SH-SY5Y (cell line): ENCODE measurements at regions not wholly inside any gene's neighbourhood (a gene's known extent, or its start where the extent isn't known, plus 50 kb on each side); places are given as distances from the start of the nearest gene placed in this dataset.

Experiments used
- GATA2 ChIP-seq: IDR thresholded peaks from 2 replicates; pipeline ENCODE4 v1.6.1; 2011; ENCODE audit warnings: mild to moderate bottlenecking, low read depth, low read length
- GATA3 ChIP-seq: IDR thresholded peaks from 2 replicates; pipeline ENCODE4 v1.6.1; 2011; ENCODE audit warnings: low read depth, mild to moderate bottlenecking, low read length, moderate library complexity

DNA sequence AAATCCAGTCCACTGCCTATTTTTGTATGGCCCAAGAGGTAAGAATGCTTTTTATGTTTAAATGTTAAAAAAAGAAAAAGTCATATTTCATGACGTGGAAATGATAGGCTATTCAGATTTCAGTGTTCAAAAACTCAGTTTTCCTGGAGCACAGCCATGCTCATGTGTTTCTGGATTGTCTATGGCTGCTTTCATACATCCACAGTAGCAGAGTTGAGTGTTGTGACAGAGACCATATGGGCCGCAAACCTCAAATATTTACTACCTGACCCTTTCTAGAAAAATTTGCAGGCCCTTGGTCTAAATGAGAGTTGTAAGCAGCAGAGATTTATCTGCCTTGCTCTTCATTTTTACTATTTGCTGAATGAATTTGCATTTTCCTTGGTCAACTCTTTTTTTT is 264.1 kb downstream of the CBLN1 start:
- TF ChIP-seq GATA2 (no peak), GATA3 (no peak)
